Lower leg skin (tissue), 3 donors: ENCODE measurements at regions not wholly inside any gene's neighbourhood (a gene's known extent, or its start where the extent isn't known, plus 50 kb on each side); places are given as distances from the start of the nearest gene placed in this dataset.

Source experiments
- POLR2A ChIP-seq, 2 donors: fragments of 450-650 bp; IDR thresholded peaks; one replicate each; pipeline ENCODE4 v1.6.1; 2016 to 2017; ENCODE audit warnings: antibody characterized with exemption in 2 of 2, mild to moderate bottlenecking in 1 of 2, moderate library complexity in 1 of 2
- TF ChIP-seq, protein P1 (sequence below), 3 donors: fragments of 450-650 bp; IDR thresholded peaks; one replicate each; pipeline ENCODE4 v1.5.1; 2016; ENCODE audit warnings: antibody characterized with exemption in 3 of 3, mild to moderate bottlenecking in 3 of 3, moderate library complexity in 2 of 3

- TF ChIP-seq, protein P1, sequence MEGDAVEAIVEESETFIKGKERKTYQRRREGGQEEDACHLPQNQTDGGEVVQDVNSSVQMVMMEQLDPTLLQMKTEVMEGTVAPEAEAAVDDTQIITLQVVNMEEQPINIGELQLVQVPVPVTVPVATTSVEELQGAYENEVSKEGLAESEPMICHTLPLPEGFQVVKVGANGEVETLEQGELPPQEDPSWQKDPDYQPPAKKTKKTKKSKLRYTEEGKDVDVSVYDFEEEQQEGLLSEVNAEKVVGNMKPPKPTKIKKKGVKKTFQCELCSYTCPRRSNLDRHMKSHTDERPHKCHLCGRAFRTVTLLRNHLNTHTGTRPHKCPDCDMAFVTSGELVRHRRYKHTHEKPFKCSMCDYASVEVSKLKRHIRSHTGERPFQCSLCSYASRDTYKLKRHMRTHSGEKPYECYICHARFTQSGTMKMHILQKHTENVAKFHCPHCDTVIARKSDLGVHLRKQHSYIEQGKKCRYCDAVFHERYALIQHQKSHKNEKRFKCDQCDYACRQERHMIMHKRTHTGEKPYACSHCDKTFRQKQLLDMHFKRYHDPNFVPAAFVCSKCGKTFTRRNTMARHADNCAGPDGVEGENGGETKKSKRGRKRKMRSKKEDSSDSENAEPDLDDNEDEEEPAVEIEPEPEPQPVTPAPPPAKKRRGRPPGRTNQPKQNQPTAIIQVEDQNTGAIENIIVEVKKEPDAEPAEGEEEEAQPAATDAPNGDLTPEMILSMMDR (IDR thresholded peaks at IDR 0.05) = no peak
- TF ChIP-seq POLR2A (IDR thresholded peaks at IDR 0.05) = no peak
Measured at GRCh38 chr6:163964789-163965188, 550.3 kb downstream of the QKI start.
